ENCODE measurements at regions not wholly inside any gene's neighbourhood (a gene's known extent, or its start where the extent isn't known, plus 50 kb on each side); places are given as distances from the start of the nearest gene placed in this dataset.

GRCh38 chr3:46089237-46090011, 62.1 kb upstream of the XCR1 start:
- FAIRE-seq = no peak

- no peak for FAIRE-seq
Measured at GRCh38 chr3:46087871-46088270, 60.6 kb upstream of the XCR1 start.

- no peak for FAIRE-seq
Measured at GRCh38 chr3:46086986-46087385, 59.7 kb upstream of the XCR1 start.

GRCh38 chr3:46086083-46086437, 58.8 kb upstream of the XCR1 start:
- no peak for FAIRE-seq

DNA sequence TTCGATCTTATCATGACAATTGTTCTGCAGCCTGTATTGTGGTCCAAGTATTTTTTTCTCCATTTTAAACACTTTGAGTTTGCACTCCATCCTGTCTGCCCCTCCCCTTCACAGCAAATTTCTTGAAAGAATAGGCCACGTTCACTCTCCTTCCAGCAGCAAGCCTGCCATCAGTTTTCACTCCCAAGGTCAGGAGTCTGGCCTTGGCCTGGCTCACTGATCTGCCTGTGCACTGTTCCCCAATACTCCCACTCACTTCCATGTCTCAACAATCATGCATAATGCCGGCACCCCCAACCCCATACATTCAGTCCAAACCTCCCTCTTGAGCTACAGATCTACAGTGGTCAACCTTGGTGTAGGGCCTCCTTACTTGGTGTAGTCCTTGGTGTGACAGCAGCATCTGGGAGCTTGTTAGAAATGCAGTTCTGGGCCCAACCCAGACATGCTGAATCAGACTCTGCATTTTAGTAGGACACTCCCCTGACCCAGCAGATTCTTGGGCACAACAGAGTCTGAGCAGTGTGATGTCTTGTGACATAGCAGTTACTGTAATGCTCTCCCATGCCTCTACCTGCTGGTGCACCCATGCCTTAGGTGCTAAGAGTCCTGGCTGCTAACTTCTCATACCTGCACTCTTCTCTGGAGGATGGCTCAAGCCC, 58.3 kb upstream of the XCR1 start:
- no peak for FAIRE-seq

DNA sequence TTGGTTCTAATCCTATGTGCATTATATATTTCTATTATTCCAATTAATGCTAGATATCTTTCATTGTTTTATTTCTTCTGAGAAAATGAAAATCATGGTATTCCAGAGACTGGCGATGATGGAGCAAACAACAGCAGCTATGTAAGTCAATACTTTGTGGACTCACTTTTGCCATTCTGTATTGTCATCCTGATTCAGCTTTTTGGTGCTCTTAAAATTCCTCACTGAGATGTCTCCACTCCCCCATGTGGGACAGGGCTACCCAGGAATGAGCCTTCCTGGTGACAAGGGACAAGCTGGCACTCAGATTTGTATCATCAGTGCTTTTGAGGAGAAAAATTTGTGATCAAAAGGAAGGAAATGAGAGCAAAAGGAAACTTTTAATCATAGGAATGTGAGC, 56.7 kb upstream of the XCR1 start:
- FAIRE-seq = no peak

DNA sequence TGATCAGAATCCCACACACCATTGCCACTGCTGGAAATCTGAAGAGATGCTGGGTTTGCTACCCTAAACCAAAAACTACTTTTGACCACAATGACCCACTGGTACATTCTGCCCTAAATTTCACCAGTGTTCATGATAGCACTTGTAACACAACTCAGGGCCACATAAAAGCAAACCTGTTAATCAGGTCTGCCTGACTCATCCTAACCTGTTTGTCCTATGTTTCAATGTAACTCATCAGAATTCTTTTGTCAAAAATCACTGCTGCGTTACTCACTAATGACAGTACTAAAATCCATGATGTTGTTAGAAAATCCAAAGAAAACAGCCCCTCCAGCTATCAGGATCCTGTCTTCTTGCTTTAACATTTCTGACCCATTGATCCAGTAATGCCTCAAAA, 55.6 kb upstream of the XCR1 start:
- FAIRE-seq = no peak

- FAIRE-seq = no peak
Measured at GRCh38 chr3:46082021-46082420, 54.7 kb upstream of the XCR1 start.

- no peak for FAIRE-seq
Measured at GRCh38 chr3:46080969-46081345, 53.7 kb upstream of the XCR1 start.

GRCh38 chr3:46080124-46080968, 53.1 kb upstream of the XCR1 start:
- FAIRE-seq = no peak

- peak; percentile 48 for FAIRE-seq
Measured at GRCh38 chr3:46078712-46079400, 51.6 kb upstream of the XCR1 start.
